NCI-H526 (cell line): ENCODE measurements at regions not wholly inside any gene's neighbourhood (a gene's known extent, or its start where the extent isn't known, plus 50 kb on each side); places are given as distances from the start of the nearest gene placed in this dataset.
"Not testable (repeated sequence)": the region's sequence is repeated elsewhere in the genome, so short reads cannot be mapped to it uniquely, and the experiment has no call there.

ENCODE experiments used
- DNase-seq, 2 experiments: peaks; one replicate each; lab custom pipeline; 2025; lab: John Stamatoyannopoulos, UW

GRCh38 chrX:1103360-1103759, 109.1 kb downstream of the CRLF2 start:
- no peak for DNase-seq

GRCh38 chrX:1102786-1103185, 109.7 kb downstream of the CRLF2 start:
- no peak for DNase-seq

- not testable (repeated sequence) for DNase-seq
Measured at GRCh38 chrX:1102221-1102620, 110.2 kb downstream of the CRLF2 start.

GRCh38 chrX:1099146-1099770, 113.2 kb downstream of the CRLF2 start:
- no peak for DNase-seq

- DNase-seq, result no peak
Measured at GRCh38 chrX:1097328-1097727, 115.1 kb downstream of the CRLF2 start.

GRCh38 chrX:1094566-1095333, 117.7 kb downstream of the CRLF2 start:
- no peak for DNase-seq

- DNase-seq, result no peak
Measured at GRCh38 chrX:1093586-1094421, 118.6 kb downstream of the CRLF2 start.

GRCh38 chrX:1093121-1093520, 119.3 kb downstream of the CRLF2 start:
- DNase-seq, result no peak

- DNase-seq, result no peak
Measured at GRCh38 chrX:1086444-1087409, 125.7 kb downstream of the CRLF2 start.

- DNase-seq, result not testable (repeated sequence)
Measured at GRCh38 chrX:1085871-1086270, 126.6 kb downstream of the CRLF2 start.

- no peak for DNase-seq
Measured at GRCh38 chrX:1084689-1085088, 127.8 kb downstream of the CRLF2 start.

- no peak for DNase-seq
Measured at GRCh38 chrX:1076871-1077651, 135.4 kb downstream of the CRLF2 start.

GRCh38 chrX:1075741-1076140, 136.7 kb downstream of the CRLF2 start:
- no peak for DNase-seq

- DNase-seq, result no peak
Measured at GRCh38 chrX:1075156-1075555, 137.3 kb downstream of the CRLF2 start.

GRCh38 chrX:1074755-1075154, 137.7 kb downstream of the CRLF2 start:
- DNase-seq, result no peak

- no peak for DNase-seq
Measured at GRCh38 chrX:1074172-1074571, 138.3 kb downstream of the CRLF2 start.

- DNase-seq, result no peak
Measured at GRCh38 chrX:1072637-1073377, 139.6 kb downstream of the CRLF2 start.

- DNase-seq, result no peak
Measured at GRCh38 chrX:1071351-1071750, 141.1 kb downstream of the CRLF2 start.

- DNase-seq, result no peak
Measured at GRCh38 chrX:1062351-1062750, 150.1 kb downstream of the CRLF2 start.

GRCh38 chrX:1060562-1060960, 151.9 kb downstream of the CRLF2 start:
- no peak for DNase-seq
